DND-41 (cell line): ENCODE measurements at regions not wholly inside any gene's neighbourhood (a gene's known extent, or its start where the extent isn't known, plus 50 kb on each side); places are given as distances from the start of the nearest gene placed in this dataset.
"Not testable (repeated sequence)": the region's sequence is repeated elsewhere in the genome, so short reads cannot be mapped to it uniquely, and the experiment has no call there.

Experiments
- ATAC-seq: fragments of 200-7000 bp; cut with Tn5 transposase; 3 replicates; pipeline ENCODE4 v1.9.1; 2021; ENCODE audit warnings: low read depth; ENCODE audit not compliant: insufficient read depth
- DNase-seq: peaks from one replicate; pipeline ENCODE4 v3.0.0-alpha.2; 2020
- H2AFZ ChIP-seq: 2 replicates; pipeline ENCODE4 v1.6.0; 2012; ENCODE audit warnings: low read depth, low read length
- H3K27ac ChIP-seq: 2 replicates; pipeline ENCODE4 v1.5.1; 2012; ENCODE audit warnings: low read length, inconsistent platforms
- H3K27me3 ChIP-seq: fragments of 200-600 bp; sonication (generic); 2 replicates; pipeline ENCODE4 v1.6.0; 2012; ENCODE audit warnings: low read length, mild to moderate bottlenecking, inconsistent platforms; ENCODE audit not compliant: insufficient read depth, poor library complexity
- H3K36me3 ChIP-seq: 2 replicates; pipeline ENCODE4 v1.5.1; 2012; ENCODE audit warnings: low read length, inconsistent platforms; ENCODE audit not compliant: insufficient read depth
- H3K4me1 ChIP-seq: 2 replicates; pipeline ENCODE4 v1.5.1; 2012; ENCODE audit warnings: mild to moderate bottlenecking, low read length; ENCODE audit not compliant: insufficient read depth
- H3K4me2 ChIP-seq: 2 replicates; pipeline ENCODE4 v1.6.0; 2012; ENCODE audit warnings: mild to moderate bottlenecking, moderate library complexity, low read length, inconsistent platforms; ENCODE audit not compliant: insufficient read depth
- H3K4me3 ChIP-seq, 2 experiments: fragments of 200-600 bp in 1 of 2; shearing (Covaris generic) in 1 of 2; 2 replicates each; pipeline ENCODE4 v1.5.1; 2012 to 2016; ENCODE audit warnings: inconsistent platforms in 2 of 2, low read length in 2 of 2, mild to moderate bottlenecking in 2 of 2, low read depth in 1 of 2, moderate library complexity in 1 of 2
- H3K79me2 ChIP-seq: 2 replicates; pipeline ENCODE4 v1.6.0; 2012; ENCODE audit warnings: low read length, inconsistent platforms; ENCODE audit not compliant: insufficient read depth
- H3K9ac ChIP-seq: 2 replicates; pipeline ENCODE4 v1.6.0; 2012; ENCODE audit warnings: low read depth, mild to moderate bottlenecking, inconsistent platforms, low read length, moderate library complexity
- H3K9me3 ChIP-seq: 2 replicates; pipeline ENCODE4 v1.5.1; 2012; ENCODE audit warnings: low read length, moderate library complexity, mild to moderate bottlenecking, inconsistent platforms; ENCODE audit not compliant: insufficient read depth, severe bottlenecking
- H4K20me1 ChIP-seq: 2 replicates; pipeline ENCODE4 v1.6.0; 2012; ENCODE audit warnings: low read length; ENCODE audit not compliant: insufficient read depth
- EZH2 ChIP-seq: IDR thresholded peaks from 3 replicates; pipeline ENCODE4 v1.6.1; 2012; ENCODE audit warnings: borderline replicate concordance, low read depth, mild to moderate bottlenecking, moderate library complexity, low read length, inconsistent platforms; ENCODE audit not compliant: severe bottlenecking
- TF ChIP-seq, protein P1 (sequence below): IDR thresholded peaks from 2 replicates; pipeline ENCODE4 v1.5.1; 2012; ENCODE audit warnings: borderline replicate concordance, low read length, moderate library complexity, mild to moderate bottlenecking; ENCODE audit not compliant: poor library complexity, severe bottlenecking; ENCODE audit errors: extremely low read depth

DNA sequence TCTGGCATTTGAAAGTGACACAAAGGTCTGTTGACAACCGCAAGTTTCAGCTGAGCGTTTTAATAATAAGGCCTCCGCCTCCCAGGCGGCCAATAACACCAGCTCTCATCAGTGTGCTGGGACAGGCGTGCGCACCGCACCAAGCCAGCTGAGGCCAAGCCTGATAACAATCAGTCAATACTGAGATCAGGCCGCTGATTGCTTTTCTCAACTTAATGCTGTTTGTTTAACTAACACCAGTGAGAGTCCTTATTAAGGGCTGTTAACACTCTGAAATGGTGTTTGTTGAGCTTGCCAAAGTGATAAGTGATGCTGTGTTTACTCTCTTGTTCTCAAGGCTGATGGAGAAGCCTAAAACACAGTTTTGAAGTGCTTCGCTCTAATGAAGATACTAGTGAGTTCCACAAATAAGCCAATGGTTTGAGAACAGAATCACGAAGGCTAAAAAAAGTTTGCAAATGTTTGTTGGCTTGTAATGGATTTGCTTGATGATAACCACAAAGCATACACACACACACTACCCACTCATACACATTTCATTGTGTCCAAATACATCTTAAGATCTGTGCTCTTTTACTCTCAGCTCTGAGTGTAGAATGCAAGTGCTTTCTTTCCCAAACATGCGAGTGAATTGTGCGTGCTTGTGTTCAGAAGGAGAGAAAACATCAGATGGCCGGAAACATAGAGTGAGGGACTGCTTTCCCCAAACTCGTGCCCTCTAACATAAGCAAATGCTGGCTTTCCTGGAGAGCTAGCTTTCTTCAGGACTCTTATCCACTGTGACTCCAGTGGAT is 330.4 kb upstream of the KLF4 start:
- H3K27me3 ChIP-seq = no peaks in the 10 kb centered on the region
- H3K9me3 ChIP-seq = no peaks in the 10 kb centered on the region
- no peaks in the 10 kb centered on the region for H3K36me3 ChIP-seq
- DNase-seq = no peak
- H3K4me2 ChIP-seq = no peak overlapping the region
- no peak overlapping the region for H2AFZ ChIP-seq
- H3K9ac ChIP-seq = no peak overlapping the region
- no peak overlapping the region for H3K27ac ChIP-seq
- H3K79me2 ChIP-seq = no peaks in the 10 kb centered on the region
- H3K4me1 ChIP-seq = no peaks in the 10 kb centered on the region
- no peak for ATAC-seq
- H3K4me3 ChIP-seq = no peak overlapping the region
- TF ChIP-seq, protein P1, sequence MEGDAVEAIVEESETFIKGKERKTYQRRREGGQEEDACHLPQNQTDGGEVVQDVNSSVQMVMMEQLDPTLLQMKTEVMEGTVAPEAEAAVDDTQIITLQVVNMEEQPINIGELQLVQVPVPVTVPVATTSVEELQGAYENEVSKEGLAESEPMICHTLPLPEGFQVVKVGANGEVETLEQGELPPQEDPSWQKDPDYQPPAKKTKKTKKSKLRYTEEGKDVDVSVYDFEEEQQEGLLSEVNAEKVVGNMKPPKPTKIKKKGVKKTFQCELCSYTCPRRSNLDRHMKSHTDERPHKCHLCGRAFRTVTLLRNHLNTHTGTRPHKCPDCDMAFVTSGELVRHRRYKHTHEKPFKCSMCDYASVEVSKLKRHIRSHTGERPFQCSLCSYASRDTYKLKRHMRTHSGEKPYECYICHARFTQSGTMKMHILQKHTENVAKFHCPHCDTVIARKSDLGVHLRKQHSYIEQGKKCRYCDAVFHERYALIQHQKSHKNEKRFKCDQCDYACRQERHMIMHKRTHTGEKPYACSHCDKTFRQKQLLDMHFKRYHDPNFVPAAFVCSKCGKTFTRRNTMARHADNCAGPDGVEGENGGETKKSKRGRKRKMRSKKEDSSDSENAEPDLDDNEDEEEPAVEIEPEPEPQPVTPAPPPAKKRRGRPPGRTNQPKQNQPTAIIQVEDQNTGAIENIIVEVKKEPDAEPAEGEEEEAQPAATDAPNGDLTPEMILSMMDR = no peak
- TF ChIP-seq EZH2 = no peak
- H4K20me1 ChIP-seq = no peaks in the 10 kb centered on the region

DNA sequence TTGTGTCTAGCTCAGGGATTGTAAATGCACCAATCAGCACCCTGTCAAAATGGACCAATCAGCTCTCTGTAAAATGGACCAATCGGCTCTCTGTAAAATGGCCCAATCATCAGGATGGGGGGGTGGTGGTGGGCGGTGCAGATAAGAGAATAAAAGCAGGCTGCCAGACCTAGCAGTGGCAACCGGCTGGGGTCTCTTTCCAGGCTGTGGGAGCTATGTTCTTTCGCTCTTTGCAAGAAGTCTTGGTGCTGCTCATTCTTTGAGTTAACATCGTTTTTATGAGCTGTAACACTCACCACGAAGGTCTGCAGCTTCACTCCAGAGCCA is 328.9 kb upstream of the KLF4 start:
- not testable (repeated sequence) for H3K4me1 ChIP-seq, H3K4me3 ChIP-seq, H3K27ac ChIP-seq, H2AFZ ChIP-seq, ATAC-seq, H3K4me2 ChIP-seq, H3K27me3 ChIP-seq, H3K36me3 ChIP-seq, H4K20me1 ChIP-seq, H3K79me2 ChIP-seq, H3K9me3 ChIP-seq, DNase-seq, H3K9ac ChIP-seq

DNA sequence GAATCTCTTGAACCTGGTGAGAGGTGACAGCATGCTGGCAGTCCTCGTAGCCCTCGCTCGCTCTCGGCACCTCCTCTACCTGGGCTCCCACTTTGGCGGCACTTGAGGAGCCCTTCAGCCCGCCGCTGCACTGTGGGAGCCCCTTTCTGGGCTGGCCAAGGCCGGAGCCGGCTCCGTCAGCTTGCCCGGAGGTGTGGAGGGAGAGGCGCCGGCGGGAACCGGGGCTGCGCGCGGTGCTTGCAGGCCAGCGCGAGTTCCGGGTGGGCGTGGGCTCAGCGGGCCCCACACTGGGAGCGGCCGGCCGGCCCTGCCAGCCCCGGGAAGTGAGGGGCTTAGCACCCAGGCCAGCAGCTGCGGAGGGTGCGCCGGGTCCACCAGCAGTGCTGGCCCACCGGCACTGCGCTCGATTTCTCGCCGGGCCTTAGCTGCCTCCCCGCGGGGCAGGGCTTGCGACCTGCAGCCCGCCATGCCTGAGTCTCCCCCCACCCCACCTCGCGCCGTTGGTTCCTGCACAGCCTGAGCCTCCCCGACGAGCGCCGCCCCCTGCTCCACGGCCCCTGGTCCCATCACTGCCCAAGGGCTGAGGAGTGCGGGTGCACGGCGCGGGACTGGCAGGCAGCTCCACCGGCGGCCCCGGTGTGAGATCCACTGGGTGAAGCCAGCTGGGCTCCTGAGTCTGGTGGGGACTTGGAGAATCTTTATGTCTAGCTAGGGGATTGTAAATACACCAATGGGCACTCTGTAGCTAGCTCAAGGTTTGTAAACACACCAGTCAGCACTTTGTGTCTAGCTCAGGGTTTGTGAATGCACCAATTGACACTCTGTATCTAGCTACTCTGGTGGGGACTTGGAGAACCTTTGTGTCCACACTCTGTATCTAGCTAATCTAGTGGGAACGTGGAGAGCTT is 328.3 kb upstream of the KLF4 start:
- H3K79me2 ChIP-seq, H3K4me1 ChIP-seq, H4K20me1 ChIP-seq, H3K27ac ChIP-seq, DNase-seq, H3K4me2 ChIP-seq, H2AFZ ChIP-seq, H3K4me3 ChIP-seq, H3K36me3 ChIP-seq, H3K9me3 ChIP-seq, H3K9ac ChIP-seq, ATAC-seq, H3K27me3 ChIP-seq: not testable (repeated sequence)

DNA sequence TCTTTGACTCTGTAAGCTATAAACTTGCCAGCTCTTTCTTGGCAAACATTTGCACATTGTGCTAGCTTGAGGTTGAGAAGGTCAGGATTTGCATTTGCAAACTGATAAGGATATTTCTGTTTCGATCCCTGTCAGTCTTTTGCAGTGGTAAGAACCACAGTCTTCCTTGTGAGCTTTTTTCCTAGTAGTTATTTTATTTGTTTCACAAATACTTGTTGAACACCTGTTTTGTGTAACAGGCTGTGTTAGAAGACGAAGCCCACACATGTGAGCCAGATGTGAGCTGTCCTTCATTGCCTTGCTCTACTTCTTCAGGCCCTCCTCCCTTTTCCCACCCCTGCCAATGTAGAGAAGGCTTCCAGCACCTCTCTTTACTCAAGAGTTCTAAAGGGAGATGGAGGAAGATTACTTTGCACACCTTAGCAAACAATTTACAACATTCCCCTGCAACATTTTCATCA is 327.0 kb upstream of the KLF4 start:
- Histone ChIP-seq H4K20me1 (no peaks in the 10 kb centered on the region), H3K27ac (no peak overlapping the region), H3K9me3 (no peaks in the 10 kb centered on the region), H2AFZ (no peak overlapping the region), H3K9ac (no peak overlapping the region), H3K79me2 (no peaks in the 10 kb centered on the region), H3K4me2 (no peak overlapping the region), H3K36me3 (no peaks in the 10 kb centered on the region), H3K4me1 (no peaks in the 10 kb centered on the region), H3K4me3 (no peak overlapping the region), H3K27me3 (no peaks in the 10 kb centered on the region)
- no peak for DNase-seq
- no peak for ATAC-seq
- no peak for TF ChIP-seq EZH2
- TF ChIP-seq, protein P1 = no peak
